GM10266 (cell line): ENCODE measurements at regions not wholly inside any gene's neighbourhood (a gene's known extent, or its start where the extent isn't known, plus 50 kb on each side); places are given as distances from the start of the nearest gene placed in this dataset.

Experiments
- DNase-seq: peaks from one replicate; pipeline ENCODE4 v3.0.0; 2012; ENCODE audit errors: extremely low spot score
- TF ChIP-seq, protein P1 (sequence below): IDR thresholded peaks from 2 replicates; pipeline ENCODE4 v1.5.1; 2012; ENCODE audit warnings: mild to moderate bottlenecking, low read depth; ENCODE audit not compliant: control insufficient read depth, insufficient read depth; ENCODE audit errors: missing control alignments

- TF ChIP-seq, protein P1, sequence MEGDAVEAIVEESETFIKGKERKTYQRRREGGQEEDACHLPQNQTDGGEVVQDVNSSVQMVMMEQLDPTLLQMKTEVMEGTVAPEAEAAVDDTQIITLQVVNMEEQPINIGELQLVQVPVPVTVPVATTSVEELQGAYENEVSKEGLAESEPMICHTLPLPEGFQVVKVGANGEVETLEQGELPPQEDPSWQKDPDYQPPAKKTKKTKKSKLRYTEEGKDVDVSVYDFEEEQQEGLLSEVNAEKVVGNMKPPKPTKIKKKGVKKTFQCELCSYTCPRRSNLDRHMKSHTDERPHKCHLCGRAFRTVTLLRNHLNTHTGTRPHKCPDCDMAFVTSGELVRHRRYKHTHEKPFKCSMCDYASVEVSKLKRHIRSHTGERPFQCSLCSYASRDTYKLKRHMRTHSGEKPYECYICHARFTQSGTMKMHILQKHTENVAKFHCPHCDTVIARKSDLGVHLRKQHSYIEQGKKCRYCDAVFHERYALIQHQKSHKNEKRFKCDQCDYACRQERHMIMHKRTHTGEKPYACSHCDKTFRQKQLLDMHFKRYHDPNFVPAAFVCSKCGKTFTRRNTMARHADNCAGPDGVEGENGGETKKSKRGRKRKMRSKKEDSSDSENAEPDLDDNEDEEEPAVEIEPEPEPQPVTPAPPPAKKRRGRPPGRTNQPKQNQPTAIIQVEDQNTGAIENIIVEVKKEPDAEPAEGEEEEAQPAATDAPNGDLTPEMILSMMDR: no peak
- DNase-seq: no peak
Measured at GRCh38 chr15:94606286-94606685, 374.9 kb downstream of the MCTP2 start.

GRCh38 chr15:94607176-94607654, 375.9 kb downstream of the MCTP2 start:
- no peak for DNase-seq
- TF ChIP-seq, protein P1: no peak

- no peak for DNase-seq
- TF ChIP-seq, protein P1: no peak
Measured at GRCh38 chr15:94610069-94610468, 378.7 kb downstream of the MCTP2 start.

GRCh38 chr15:94610485-94610884, 379.1 kb downstream of the MCTP2 start:
- TF ChIP-seq, protein P1: no peak
- no peak for DNase-seq

- DNase-seq: no peak
- TF ChIP-seq, protein P1: no peak
Measured at GRCh38 chr15:94611656-94612055, 380.3 kb downstream of the MCTP2 start.

DNA sequence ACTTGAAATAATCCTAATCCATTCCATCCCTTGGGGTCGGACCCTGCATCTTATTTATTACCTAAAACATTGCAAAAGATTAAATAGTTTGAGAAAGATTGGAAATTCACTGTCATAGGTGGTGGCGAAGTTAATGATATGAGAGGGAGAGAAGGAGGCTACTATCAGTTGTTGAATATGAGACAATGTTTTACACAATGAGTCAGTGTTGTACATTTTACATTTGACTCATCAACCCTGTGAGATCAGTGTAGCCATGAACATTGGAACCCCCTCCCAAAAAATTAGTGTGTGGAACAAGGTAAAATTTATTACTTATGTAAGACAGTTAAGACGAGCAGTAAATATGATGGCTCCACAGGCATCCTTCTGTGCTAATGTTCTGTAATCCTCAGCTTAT, 384.3 kb downstream of the MCTP2 start:
- no peak for DNase-seq
- TF ChIP-seq, protein P1: no peak

GRCh38 chr15:94620632-94621031, 389.3 kb downstream of the MCTP2 start:
- no peak for DNase-seq
- TF ChIP-seq, protein P1: no peak
